GM12892 (cell line): ENCODE measurements at regions not wholly inside any gene's neighbourhood (a gene's known extent, or its start where the extent isn't known, plus 50 kb on each side); places are given as distances from the start of the nearest gene placed in this dataset.
"Not testable (repeated sequence)": the region's sequence is repeated elsewhere in the genome, so short reads cannot be mapped to it uniquely, and the experiment has no call there.

Experiments used
- POLR2A ChIP-seq: IDR thresholded peaks from 2 replicates; pipeline ENCODE4 v1.6.1; 2011; ENCODE audit warnings: low read depth, low read length, control low read depth
- POLR2AphosphoS5 ChIP-seq: IDR thresholded peaks from 2 replicates; pipeline ENCODE4 v1.6.1; 2011; ENCODE audit warnings: low read depth, low read length, control low read depth

DNA sequence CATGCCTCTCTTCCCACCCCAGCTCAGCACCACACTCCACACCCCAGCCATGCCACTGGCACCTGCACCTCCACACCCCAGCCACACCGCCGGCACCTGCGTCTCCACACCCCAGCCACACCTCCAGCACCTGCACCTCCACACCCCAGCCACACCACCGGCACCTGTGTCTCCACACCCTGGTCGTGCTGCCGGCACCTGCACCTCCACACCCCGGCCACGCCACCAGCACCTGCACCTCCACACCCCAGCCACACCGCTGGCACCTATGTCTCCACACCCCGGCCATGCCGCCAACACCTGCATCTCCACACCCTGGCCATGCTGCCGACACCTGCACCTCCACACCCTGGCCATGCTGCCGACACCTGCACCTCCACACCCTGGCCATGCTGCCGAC lies 389.7 kb upstream of the MYT1L start:
- not testable (repeated sequence) for TF ChIP-seq POLR2AphosphoS5, POLR2A
